HG03095 (cell line): ENCODE measurements at regions not wholly inside any gene's neighbourhood (a gene's known extent, or its start where the extent isn't known, plus 50 kb on each side); places are given as distances from the start of the nearest gene placed in this dataset.

Experiments used
- ATAC-seq: cut with Tn5 transposase; IDR thresholded peaks from one replicate; pipeline ENCODE4 v1.9.1; 2021; ENCODE audit warnings: moderate library complexity; ENCODE audit not compliant: unreplicated experiment

DNA sequence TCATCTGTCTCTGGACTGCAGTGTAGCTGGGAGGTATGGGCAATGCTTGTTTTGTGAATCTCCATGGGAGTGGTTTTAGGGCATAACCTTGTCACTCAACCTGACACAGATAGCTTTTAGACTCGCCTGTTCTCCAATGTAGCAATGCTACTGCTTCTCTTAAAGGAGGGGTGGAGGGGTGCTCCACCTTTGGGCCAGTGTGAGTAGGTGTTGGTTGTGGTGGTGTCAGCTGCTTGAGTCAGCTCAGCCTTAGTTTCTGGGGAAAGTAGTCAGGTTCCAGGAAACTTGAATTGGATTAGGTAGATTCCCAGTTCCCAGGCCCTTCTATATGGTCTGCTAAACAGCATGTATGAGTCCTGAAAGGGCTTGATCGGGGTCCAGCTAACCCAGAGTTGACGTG is 91.1 kb upstream of the PLPPR1 start:
- no peak for ATAC-seq

DNA sequence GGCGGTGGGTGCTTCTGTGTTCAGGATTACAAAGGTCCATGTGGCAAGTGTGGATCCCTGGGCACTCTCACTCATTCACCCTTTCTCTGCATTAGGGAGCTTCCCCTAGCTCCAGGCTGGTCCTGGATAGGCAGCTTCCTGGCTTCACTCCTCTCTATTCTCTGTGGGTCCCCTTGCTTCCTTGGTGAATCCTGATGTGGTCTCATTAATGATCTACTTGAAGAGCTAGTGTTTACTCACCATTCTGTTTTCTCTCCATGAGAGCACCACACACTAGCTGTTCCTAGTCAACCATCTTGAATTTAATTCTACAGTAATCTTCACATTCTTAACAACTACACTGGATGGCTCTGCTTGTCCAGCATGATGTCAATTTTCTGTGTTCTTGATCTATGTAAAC is 90.0 kb upstream of the PLPPR1 start:
- no peak for ATAC-seq

- ATAC-seq, result no peak
Measured at GRCh38 chr9:100939636-100940035, 88.9 kb upstream of the PLPPR1 start.

DNA sequence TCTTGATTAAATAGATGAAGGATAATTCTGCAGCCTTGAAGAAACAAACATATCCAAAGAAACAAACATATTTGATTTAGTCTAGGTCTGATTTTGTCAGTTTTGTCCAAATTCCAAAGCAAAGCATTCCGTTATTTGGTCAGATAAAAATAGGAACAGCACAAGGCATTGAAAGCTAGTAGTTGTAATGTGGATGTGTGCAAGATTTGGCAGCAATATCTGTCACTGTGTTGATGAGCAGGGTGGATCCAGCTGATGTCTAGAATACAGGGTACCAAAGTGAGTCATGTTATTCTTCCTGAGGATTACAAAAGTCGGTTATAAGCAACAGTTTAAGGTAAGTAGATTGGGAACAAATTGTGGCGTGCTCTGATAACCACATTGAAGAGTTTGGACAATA is 69.3 kb upstream of the PLPPR1 start:
- no peak for ATAC-seq
